Upper lobe of right lung (tissue), 1 donor: ENCODE measurements at regions not wholly inside any gene's neighbourhood (a gene's known extent, or its start where the extent isn't known, plus 50 kb on each side); places are given as distances from the start of the nearest gene placed in this dataset.
"Not testable (repeated sequence)": the region's sequence is repeated elsewhere in the genome, so short reads cannot be mapped to it uniquely, and the experiment has no call there.

Experiments used
- ATAC-seq: fragments of 200-7000 bp; cut with Tn5 transposase; one replicate; pipeline ENCODE4 v1.9.1; 2020; ENCODE audit warnings: mild to moderate bottlenecking, moderate library complexity
- DNase-seq: peaks from one replicate; pipeline ENCODE4 v3.0.0-alpha.2; 2020
- H3K27ac ChIP-seq: fragments of 200-600 bp; one replicate; pipeline ENCODE4 v1.8.0; 2022
- H3K27me3 ChIP-seq: fragments of 200-600 bp; one replicate; pipeline ENCODE4 v1.8.0; 2022; ENCODE audit warnings: mild to moderate bottlenecking
- H3K36me3 ChIP-seq: fragments of 200-600 bp; one replicate; pipeline ENCODE4 v1.8.0; 2022
- H3K4me1 ChIP-seq: fragments of 200-600 bp; one replicate; pipeline ENCODE4 v1.8.0; 2022
- H3K4me3 ChIP-seq: fragments of 200-600 bp; one replicate; pipeline ENCODE4 v1.8.0; 2022; ENCODE audit warnings: mild to moderate bottlenecking
- H3K9me3 ChIP-seq: fragments of 200-600 bp; one replicate; pipeline ENCODE4 v1.8.0; 2022
- CTCF ChIP-seq: fragments of 200-600 bp; IDR thresholded peaks from one replicate; pipeline ENCODE4 v1.8.0; 2022; ENCODE audit warnings: antibody characterized with exemption
- intact Hi-C: fragments of 100-400 bp; cut with DNase I; formaldehyde crosslinking; loops from one replicate; pipeline ENCODE4 v1.11.0; 2022
- donor health status: DM: no; HTN: yes; CAD: no; lungs with severe emphysema.

- H3K27me3 ChIP-seq: no peaks in the 10 kb centered on the region
- TF ChIP-seq CTCF: no peak
- ATAC-seq: no peak
- no peak overlapping the region for H3K27ac ChIP-seq
- no peaks in the 10 kb centered on the region for H3K4me1 ChIP-seq
- no peak overlapping the region for H3K4me3 ChIP-seq
- H3K36me3 ChIP-seq: no peaks in the 10 kb centered on the region
- no peaks in the 10 kb centered on the region for H3K9me3 ChIP-seq
- intact Hi-C loops: no loop called here
- DNase-seq: no peak
These were observed 74.0 kb upstream of the TOP1 start for GRCh38 chr20:40954521-40955165.

- Histone ChIP-seq H3K36me3 (no peaks in the 10 kb centered on the region), H3K4me3 (no peak overlapping the region), H3K4me1 (no peaks in the 10 kb centered on the region), H3K27ac (no peak overlapping the region), H3K27me3 (no peaks in the 10 kb centered on the region), H3K9me3 (no peaks in the 10 kb centered on the region)
- no peak for DNase-seq
- intact Hi-C loops: no loop called here
- no peak for TF ChIP-seq CTCF
- ATAC-seq: no peak
These were observed 73.3 kb upstream of the TOP1 start for GRCh38 chr20:40955326-40955725.

- H3K27me3 ChIP-seq, H3K27ac ChIP-seq, DNase-seq, H3K4me1 ChIP-seq, intact Hi-C loops, H3K4me3 ChIP-seq, H3K9me3 ChIP-seq, ATAC-seq, H3K36me3 ChIP-seq: not testable (repeated sequence)
These were observed 72.8 kb upstream of the TOP1 start for GRCh38 chr20:40955826-40956225.

DNA sequence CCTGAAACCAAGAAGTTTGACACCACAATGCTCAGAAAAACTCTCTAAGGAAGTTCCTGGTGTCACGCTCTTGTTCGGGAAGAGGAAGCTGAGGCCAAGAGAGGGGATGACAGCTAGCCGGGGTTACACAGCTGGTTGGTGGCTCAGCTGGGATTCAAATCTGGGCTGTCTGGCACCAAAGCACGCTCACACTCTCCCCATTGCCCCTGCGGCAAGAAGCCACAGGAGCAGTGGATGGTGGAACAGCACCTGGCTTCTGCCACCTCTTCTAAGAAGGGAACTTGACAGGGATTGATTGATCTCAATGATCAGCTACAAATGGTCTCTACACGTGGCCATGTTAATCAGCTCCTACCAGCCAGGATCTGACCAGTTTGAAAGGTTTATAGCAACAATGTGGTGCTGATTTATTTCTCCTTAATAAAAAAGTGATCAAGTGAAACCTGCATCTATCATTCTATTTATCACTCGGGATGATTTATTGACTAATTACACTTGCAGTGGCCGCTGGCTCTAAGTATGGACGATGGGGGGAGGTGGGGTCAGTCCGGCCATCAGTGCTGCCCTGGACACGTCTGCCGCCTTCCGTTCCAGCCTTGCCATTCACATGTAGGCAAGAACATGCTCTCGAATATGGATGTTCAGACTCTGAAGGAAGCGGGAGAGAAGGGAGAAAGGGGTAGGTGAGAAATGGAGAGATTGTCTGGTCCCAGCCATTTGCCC, 71.9 kb upstream of the TOP1 start:
- no peaks in the 10 kb centered on the region for H3K36me3 ChIP-seq
- H3K4me3 ChIP-seq: no peak overlapping the region
- no peak overlapping the region for H3K27ac ChIP-seq
- no peaks in the 10 kb centered on the region for H3K27me3 ChIP-seq
- H3K4me1 ChIP-seq: no peaks in the 10 kb centered on the region
- peak; percentile 63 for ATAC-seq
- H3K9me3 ChIP-seq: no peaks in the 10 kb centered on the region
- no peak for TF ChIP-seq CTCF
- DNase-seq: no peak
- intact Hi-C loops: no loop called here

GRCh38 chr20:40957265-40957760, 71.3 kb upstream of the TOP1 start:
- Histone ChIP-seq H3K36me3 (no peaks in the 10 kb centered on the region), H3K4me3 (no peak overlapping the region), H3K9me3 (no peaks in the 10 kb centered on the region), H3K27ac (no peak overlapping the region), H3K27me3 (no peaks in the 10 kb centered on the region), H3K4me1 (no peaks in the 10 kb centered on the region)
- TF ChIP-seq CTCF: no peak
- DNase-seq (no peak), ATAC-seq (no peak)
- intact Hi-C loops: no loop called here

- DNase-seq: no peak
- intact Hi-C loops: no loop called here
These were observed 70.0 kb upstream of the TOP1 start for GRCh38 chr20:40958598-40958997.

More at GRCh38 chr20:40958598-40958997, 70.0 kb upstream of the TOP1 start:
- Histone ChIP-seq H3K9me3 (no peaks in the 10 kb centered on the region), H3K4me3 (no peak overlapping the region), H3K27me3 (no peaks in the 10 kb centered on the region), H3K27ac (no peak overlapping the region), H3K4me1 (peaks cover 4% of the 10 kb centered on the region), H3K36me3 (no peaks in the 10 kb centered on the region)
- no peak for ATAC-seq
- TF ChIP-seq CTCF: no peak
